Activated naive CD8-positive, alpha-beta T cell treated with anti-CD3 and anti-CD28 coated beads, Interleukin-2, amount 50 U/mL, for 24 hours (primary cell): ENCODE measurements at regions not wholly inside any gene's neighbourhood (a gene's known extent, or its start where the extent isn't known, plus 50 kb on each side); places are given as distances from the start of the nearest gene placed in this dataset.

Source experiments
- ATAC-seq: fragments of 150-1000 bp; cut with Tn5 transposase; one replicate; pipeline ENCODE4 v1.10.0; 2021
- DNase-seq: peaks from one replicate; pipeline ENCODE4 v3.0.0; 2021
- H3K27ac Mint-ChIP-seq: one replicate; pipeline ENCODE4 v1.8.0; 2021; ENCODE audit warnings: mild to moderate bottlenecking, mixed read lengths
- H3K27me3 Mint-ChIP-seq: one replicate; pipeline ENCODE4 v1.8.0; 2021; ENCODE audit warnings: mixed read lengths
- H3K36me3 Mint-ChIP-seq: one replicate; pipeline ENCODE4 v1.8.0; 2021; ENCODE audit warnings: low read depth, mixed read lengths
- H3K4me1 Mint-ChIP-seq: one replicate; pipeline ENCODE4 v1.8.0; 2021; ENCODE audit warnings: mixed read lengths
- H3K4me3 Mint-ChIP-seq: one replicate; pipeline ENCODE4 v1.8.0; 2021; ENCODE audit warnings: mild to moderate bottlenecking, moderate library complexity, mixed read lengths
- H3K9me3 Mint-ChIP-seq: one replicate; pipeline ENCODE4 v1.8.0; 2021; ENCODE audit warnings: mixed read lengths

- no peaks in the 10 kb centered on the region for H3K9me3 Mint-ChIP-seq
- H3K27me3 Mint-ChIP-seq, result peaks cover 4% of the 10 kb centered on the region
- no peak overlapping the region for H3K27ac Mint-ChIP-seq
- no peak overlapping the region for H3K4me3 Mint-ChIP-seq
- no peaks in the 10 kb centered on the region for H3K4me1 Mint-ChIP-seq
- DNase-seq (no peak), ATAC-seq (no peak)
- H3K36me3 Mint-ChIP-seq, result no peaks in the 10 kb centered on the region
These were observed 209.4 kb downstream of the DTWD2 start for GRCh38 chr5:118778941-118779340.

DNA sequence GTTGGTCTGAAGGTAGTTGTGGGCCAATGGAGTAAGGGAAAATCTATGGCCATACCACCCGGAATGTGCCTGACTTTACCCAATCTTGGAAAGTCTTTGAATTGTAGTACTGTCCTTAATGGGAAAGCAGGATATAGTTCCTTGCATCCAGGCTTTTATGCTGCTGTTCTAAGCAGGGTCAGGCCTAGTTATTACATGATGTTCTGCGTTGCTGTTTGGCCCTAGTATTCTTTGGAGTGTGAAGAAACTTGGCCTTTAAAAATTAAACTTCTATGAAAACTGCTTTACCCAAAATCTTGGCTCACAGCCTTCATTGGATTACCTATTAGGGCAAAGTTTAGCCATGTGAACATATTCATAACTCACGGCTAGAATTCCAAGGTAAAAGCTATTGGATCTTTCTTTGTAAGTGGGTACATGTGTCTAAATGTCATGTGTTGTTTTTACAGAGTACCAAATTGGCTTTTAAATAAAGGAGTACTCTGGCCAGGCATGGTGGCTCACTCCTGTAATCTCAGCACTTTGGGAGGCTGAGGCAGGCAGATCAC lies 211.1 kb downstream of the DTWD2 start:
- ATAC-seq (no peak), DNase-seq (no peak)
- Mint-ChIP-seq H3K36me3 (no peaks in the 10 kb centered on the region), H3K27ac (no peak overlapping the region), H3K9me3 (no peaks in the 10 kb centered on the region), H3K4me3 (no peak overlapping the region), H3K4me1 (no peaks in the 10 kb centered on the region), H3K27me3 (peaks cover 5% of the 10 kb centered on the region)

DNA sequence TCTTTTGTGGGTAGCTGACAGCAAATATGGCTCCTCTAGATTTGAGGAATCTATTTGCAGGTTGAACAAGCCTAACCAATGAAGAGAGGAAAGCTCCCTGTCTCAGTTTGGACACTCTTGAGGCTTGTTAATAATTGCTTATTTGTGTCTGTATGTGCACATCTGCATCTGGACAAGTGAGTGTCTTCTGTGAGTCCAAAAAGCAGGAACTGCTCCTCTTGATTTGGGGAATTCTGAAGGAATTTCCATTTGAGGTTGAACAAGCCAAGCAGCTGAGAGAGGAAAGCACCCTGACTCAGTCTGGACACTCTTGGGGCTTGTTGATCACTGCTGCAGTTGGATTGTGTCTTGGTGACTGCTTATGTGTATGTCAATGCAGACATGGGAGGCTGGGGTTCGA lies 211.6 kb downstream of the DTWD2 start:
- no peak for DNase-seq
- Mint-ChIP-seq H3K27ac (no peak overlapping the region), H3K36me3 (no peaks in the 10 kb centered on the region), H3K4me3 (no peak overlapping the region), H3K27me3 (peaks cover 2% of the 10 kb centered on the region), H3K9me3 (peaks cover 1% of the 10 kb centered on the region), H3K4me1 (no peaks in the 10 kb centered on the region)
- ATAC-seq, result no peak

GRCh38 chr5:118775790-118776499 lies 212.4 kb downstream of the DTWD2 start:
- Mint-ChIP-seq H3K4me3 (no peak overlapping the region), H3K4me1 (no peaks in the 10 kb centered on the region), H3K27me3 (peaks cover 6% of the 10 kb centered on the region), H3K27ac (no peak overlapping the region), H3K9me3 (peaks cover 7% of the 10 kb centered on the region), H3K36me3 (no peaks in the 10 kb centered on the region)
- DNase-seq, result no peak
- no peak for ATAC-seq

GRCh38 chr5:118768607-118769175 lies 219.7 kb downstream of the DTWD2 start:
- Mint-ChIP-seq H3K27ac (no peak overlapping the region), H3K27me3 (peaks cover 6% of the 10 kb centered on the region), H3K36me3 (no peaks in the 10 kb centered on the region)

DNA sequence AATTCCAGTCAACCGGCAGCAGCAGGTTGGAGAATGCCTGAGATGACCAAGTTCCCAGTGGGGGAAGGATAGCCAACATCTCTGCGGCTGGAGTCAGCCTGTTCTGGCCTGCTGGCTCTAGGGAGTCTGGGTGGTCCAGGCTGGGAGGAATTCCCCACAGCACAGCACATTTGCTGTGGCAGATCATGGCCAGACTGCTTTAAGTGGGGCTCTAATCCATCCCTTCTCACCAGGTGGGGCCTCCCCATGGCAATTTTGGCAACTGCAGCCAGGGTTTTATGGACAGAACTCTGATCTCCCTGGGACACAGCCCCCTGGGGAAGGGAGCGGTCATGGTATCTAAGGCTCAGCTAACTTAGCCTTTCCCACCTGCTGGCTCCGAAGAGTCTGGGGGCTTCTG lies 226.1 kb downstream of the DTWD2 start:
- DNase-seq (no peak), ATAC-seq (no peak)
- H3K27ac Mint-ChIP-seq, result no peak overlapping the region
- peaks cover 4% of the 10 kb centered on the region for H3K9me3 Mint-ChIP-seq
- H3K4me1 Mint-ChIP-seq, result no peaks in the 10 kb centered on the region
- no peak overlapping the region for H3K4me3 Mint-ChIP-seq
- H3K36me3 Mint-ChIP-seq, result no peaks in the 10 kb centered on the region
- no peaks in the 10 kb centered on the region for H3K27me3 Mint-ChIP-seq

More at GRCh38 chr5:118768607-118769175, 219.7 kb downstream of the DTWD2 start:
- DNase-seq (no peak), ATAC-seq (no peak)
- H3K4me1 Mint-ChIP-seq, result no peaks in the 10 kb centered on the region
- H3K4me3 Mint-ChIP-seq, result no peak overlapping the region
- H3K9me3 Mint-ChIP-seq, result peaks cover 9% of the 10 kb centered on the region

DNA sequence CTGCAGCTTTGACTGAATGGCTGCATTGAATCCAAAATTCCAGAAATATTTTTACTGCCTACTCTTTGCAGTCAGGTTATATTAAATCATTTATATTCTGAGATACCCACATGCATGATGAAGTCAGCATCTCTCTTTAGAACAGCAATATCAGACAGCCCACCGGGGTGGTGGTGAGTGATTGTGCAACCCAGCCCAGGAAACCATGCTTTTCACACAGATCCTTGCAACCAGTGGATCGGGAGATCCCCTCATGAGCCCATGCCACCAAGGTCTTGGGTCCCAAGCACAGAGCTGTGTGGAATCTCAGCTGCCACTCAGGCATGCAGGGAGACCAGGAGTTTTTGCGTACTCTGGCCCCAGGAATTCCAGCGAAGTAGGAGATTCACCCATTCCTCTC lies 226.5 kb downstream of the DTWD2 start:
- no peaks in the 10 kb centered on the region for H3K4me1 Mint-ChIP-seq
- H3K36me3 Mint-ChIP-seq, result no peaks in the 10 kb centered on the region
- no peak overlapping the region for H3K4me3 Mint-ChIP-seq
- ATAC-seq (no peak), DNase-seq (no peak)
- peaks cover 4% of the 10 kb centered on the region for H3K9me3 Mint-ChIP-seq
- H3K27me3 Mint-ChIP-seq, result no peaks in the 10 kb centered on the region
- no peak overlapping the region for H3K27ac Mint-ChIP-seq

DNA sequence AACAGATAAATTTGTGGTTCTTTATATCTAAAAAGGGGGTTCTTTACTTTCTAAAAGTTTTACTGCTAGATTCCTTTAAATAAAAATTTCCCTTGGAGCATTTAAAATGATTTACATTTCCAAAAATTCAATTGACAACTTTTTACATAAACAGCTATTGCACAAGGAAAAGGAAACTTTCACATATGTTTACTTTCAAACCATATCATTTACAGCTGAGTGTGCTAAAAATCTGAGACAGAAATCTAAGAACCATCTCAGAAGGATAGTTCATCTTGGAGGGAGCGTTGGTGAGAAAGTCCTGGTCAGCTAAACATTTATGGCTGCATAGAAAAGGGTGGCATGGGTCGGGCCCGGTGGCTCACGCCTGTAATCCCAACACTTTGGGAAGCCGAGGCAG lies 235.4 kb downstream of the DTWD2 start:
- no peak for ATAC-seq
- Mint-ChIP-seq H3K9me3 (peaks cover 6% of the 10 kb centered on the region), H3K27ac (no peak overlapping the region), H3K36me3 (no peaks in the 10 kb centered on the region), H3K27me3 (no peaks in the 10 kb centered on the region), H3K4me3 (no peak overlapping the region), H3K4me1 (no peaks in the 10 kb centered on the region)
- DNase-seq, result no peak

DNA sequence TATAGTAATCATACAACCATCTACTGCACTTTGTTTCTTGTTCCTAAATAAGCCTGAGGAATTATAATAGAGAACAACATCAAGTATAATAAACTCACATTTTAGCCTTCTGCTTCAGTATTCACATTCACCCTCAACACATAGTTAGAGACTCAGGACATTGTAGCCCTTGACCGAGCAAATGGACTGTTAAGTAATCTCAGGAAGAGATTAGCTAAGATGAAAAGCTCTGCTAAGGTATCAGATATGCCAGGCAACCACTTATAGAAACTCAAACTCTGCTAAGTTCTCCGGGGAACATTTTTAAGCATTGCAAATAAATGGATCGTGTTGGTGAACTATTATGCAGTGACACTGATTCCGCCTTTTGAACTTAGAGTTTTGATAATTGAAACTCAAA lies 252.0 kb downstream of the DTWD2 start:
- H3K27me3 Mint-ChIP-seq, result peaks cover 2% of the 10 kb centered on the region
- DNase-seq (no peak), ATAC-seq (no peak)
- H3K9me3 Mint-ChIP-seq, result peaks cover 15% of the 10 kb centered on the region
- H3K27ac Mint-ChIP-seq, result no peak overlapping the region
- H3K4me1 Mint-ChIP-seq, result no peaks in the 10 kb centered on the region
- H3K36me3 Mint-ChIP-seq, result no peaks in the 10 kb centered on the region
- no peak overlapping the region for H3K4me3 Mint-ChIP-seq

- Mint-ChIP-seq H3K4me3 (no peak overlapping the region), H3K36me3 (no peaks in the 10 kb centered on the region), H3K27me3 (peaks cover 2% of the 10 kb centered on the region), H3K4me1 (no peaks in the 10 kb centered on the region), H3K27ac (no peak overlapping the region), H3K9me3 (peaks cover 15% of the 10 kb centered on the region)
- no peak for ATAC-seq
- no peak for DNase-seq
These were observed 255.0 kb downstream of the DTWD2 start for GRCh38 chr5:118733394-118733793.

- Mint-ChIP-seq H3K27ac (no peak overlapping the region), H3K27me3 (no peaks in the 10 kb centered on the region), H3K4me3 (no peak overlapping the region), H3K4me1 (no peaks in the 10 kb centered on the region), H3K36me3 (no peaks in the 10 kb centered on the region), H3K9me3 (no peaks in the 10 kb centered on the region)
- DNase-seq (no peak), ATAC-seq (no peak)
These were observed 260.2 kb downstream of the DTWD2 start for GRCh38 chr5:118728191-118728590.

GRCh38 chr5:118726891-118727290 lies 261.5 kb downstream of the DTWD2 start:
- ATAC-seq (no peak), DNase-seq (no peak)
- H3K4me3 Mint-ChIP-seq, result no peak overlapping the region
- H3K9me3 Mint-ChIP-seq, result no peaks in the 10 kb centered on the region
- H3K27ac Mint-ChIP-seq, result no peak overlapping the region
- H3K36me3 Mint-ChIP-seq, result no peaks in the 10 kb centered on the region
- H3K4me1 Mint-ChIP-seq, result no peaks in the 10 kb centered on the region
- no peaks in the 10 kb centered on the region for H3K27me3 Mint-ChIP-seq

DNA sequence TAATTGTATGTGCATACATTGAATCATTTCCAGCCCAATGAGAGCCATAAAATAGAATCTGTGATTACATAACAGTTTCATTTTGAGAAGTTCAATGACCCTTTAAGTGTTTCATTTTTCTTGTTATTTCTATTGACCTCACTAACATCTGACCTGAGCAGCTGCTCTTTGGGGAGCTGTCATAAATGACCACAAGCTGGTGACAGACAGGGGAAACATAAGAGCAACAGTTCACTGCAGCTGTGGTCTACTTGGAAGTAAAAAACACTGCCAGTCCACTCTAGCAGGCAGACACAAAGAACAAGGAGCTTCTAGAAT lies 265.4 kb downstream of the DTWD2 start:
- ATAC-seq (no peak), DNase-seq (no peak)
- Mint-ChIP-seq H3K36me3 (no peaks in the 10 kb centered on the region), H3K27ac (no peak overlapping the region), H3K27me3 (no peaks in the 10 kb centered on the region), H3K9me3 (no peaks in the 10 kb centered on the region), H3K4me3 (no peak overlapping the region), H3K4me1 (no peaks in the 10 kb centered on the region)

- Mint-ChIP-seq H3K4me1 (no peaks in the 10 kb centered on the region), H3K36me3 (no peaks in the 10 kb centered on the region), H3K27ac (no peak overlapping the region), H3K9me3 (no peaks in the 10 kb centered on the region), H3K27me3 (no peaks in the 10 kb centered on the region), H3K4me3 (no peak overlapping the region)
- no peak for DNase-seq
- ATAC-seq, result no peak
These were observed 266.0 kb downstream of the DTWD2 start for GRCh38 chr5:118722122-118723020.

DNA sequence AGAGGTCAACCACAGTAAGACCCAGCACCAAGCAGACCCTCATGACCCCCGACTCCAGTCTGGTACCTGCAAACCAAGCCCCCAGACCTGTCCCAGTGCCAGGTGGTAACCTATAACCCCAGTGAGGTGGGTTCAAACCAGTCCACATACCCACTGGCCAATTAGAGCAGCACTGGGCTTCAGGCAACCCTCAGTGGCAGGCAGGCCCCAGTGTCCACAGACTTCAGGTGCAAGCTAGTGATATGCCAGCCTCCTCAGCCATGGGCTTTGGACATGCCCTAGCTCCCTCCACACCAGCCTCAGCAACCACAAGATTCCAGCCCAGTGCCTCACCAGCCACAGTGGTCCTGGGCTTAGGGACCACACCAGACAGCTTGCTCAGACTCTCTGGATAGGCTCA lies 276.6 kb downstream of the DTWD2 start:
- no peak overlapping the region for H3K4me3 Mint-ChIP-seq
- H3K27me3 Mint-ChIP-seq, result no peaks in the 10 kb centered on the region
- no peaks in the 10 kb centered on the region for H3K36me3 Mint-ChIP-seq
- no peak overlapping the region for H3K27ac Mint-ChIP-seq
- DNase-seq (no peak), ATAC-seq (no peak)
- peaks cover 11% of the 10 kb centered on the region for H3K9me3 Mint-ChIP-seq
- no peaks in the 10 kb centered on the region for H3K4me1 Mint-ChIP-seq
